GM21723 (cell line): ENCODE measurements at regions not wholly inside any gene's neighbourhood (a gene's known extent, or its start where the extent isn't known, plus 50 kb on each side); places are given as distances from the start of the nearest gene placed in this dataset.

Source experiments
- ATAC-seq: cut with Tn5 transposase; IDR thresholded peaks from one replicate; pipeline ENCODE4 v1.9.1; 2021; ENCODE audit warnings: mild to moderate bottlenecking, moderate library complexity; ENCODE audit not compliant: unreplicated experiment

- ATAC-seq = no peak
These were observed 102.1 kb upstream of the SHH start for GRCh38 chr7:155914341-155914740.

- no peak for ATAC-seq
These were observed 101.5 kb upstream of the SHH start for GRCh38 chr7:155913719-155914118.

GRCh38 chr7:155913291-155913690 is 101.0 kb upstream of the SHH start:
- ATAC-seq = no peak

GRCh38 chr7:155911471-155912105 is 99.3 kb upstream of the SHH start:
- no peak for ATAC-seq

- ATAC-seq = no peak
These were observed 96.1 kb upstream of the SHH start for GRCh38 chr7:155908385-155908784.

GRCh38 chr7:155907450-155908200 is 95.4 kb upstream of the SHH start:
- ATAC-seq = no peak

- no peak for ATAC-seq
These were observed 88.9 kb upstream of the SHH start for GRCh38 chr7:155901176-155901575.

GRCh38 chr7:155899596-155899995 is 87.3 kb upstream of the SHH start:
- no peak for ATAC-seq

GRCh38 chr7:155897758-155898386 is 85.6 kb upstream of the SHH start:
- ATAC-seq = no peak

GRCh38 chr7:155896531-155897263 is 84.4 kb upstream of the SHH start:
- no peak for ATAC-seq

GRCh38 chr7:155893664-155894063 is 81.4 kb upstream of the SHH start:
- ATAC-seq = no peak

GRCh38 chr7:155893176-155893575 is 80.9 kb upstream of the SHH start:
- ATAC-seq = no peak

GRCh38 chr7:155889636-155890511 is 77.6 kb upstream of the SHH start:
- no peak for ATAC-seq

GRCh38 chr7:155887174-155887525 is 74.9 kb upstream of the SHH start:
- no peak for ATAC-seq

GRCh38 chr7:155886391-155887173 is 74.3 kb upstream of the SHH start:
- no peak for ATAC-seq

GRCh38 chr7:155885167-155886155 is 73.2 kb upstream of the SHH start:
- no peak for ATAC-seq

- ATAC-seq = no peak
These were observed 72.2 kb upstream of the SHH start for GRCh38 chr7:155884225-155885166.
